ENCODE measurements at regions not wholly inside any gene's neighbourhood (a gene's known extent, or its start where the extent isn't known, plus 50 kb on each side); places are given as distances from the start of the nearest gene placed in this dataset.

DNA sequence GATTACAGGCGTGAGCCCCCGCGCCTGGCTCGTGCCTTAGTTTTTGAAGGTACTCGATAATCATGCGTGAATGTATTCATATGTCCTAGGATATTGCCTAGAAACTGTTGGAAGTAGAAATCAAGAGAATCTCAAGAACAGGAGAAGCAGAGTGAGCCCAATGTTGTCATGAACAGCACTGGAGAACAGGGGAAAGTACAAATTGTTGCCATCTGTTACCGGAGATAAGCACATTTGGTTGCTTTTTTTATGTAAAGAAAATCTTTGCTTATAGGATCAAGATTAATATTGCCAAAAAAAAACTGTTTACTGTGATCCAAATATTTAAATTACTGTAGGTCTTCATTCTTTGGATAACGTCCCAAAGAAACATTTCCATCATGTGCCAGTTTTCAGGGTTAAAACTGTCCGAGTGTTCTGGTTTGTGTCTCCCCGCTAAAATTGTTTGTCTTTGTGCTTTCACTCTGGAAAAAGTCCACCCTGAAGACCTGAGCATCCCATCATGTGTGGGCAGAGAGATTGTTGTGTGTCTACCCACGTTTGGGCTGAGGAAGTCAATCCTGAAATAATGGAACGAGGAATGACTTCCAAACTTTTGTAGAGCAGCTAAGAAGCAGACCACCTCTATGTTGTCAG lies 95.7 kb upstream of the CELF2 start:
- CTCF ChIA-PET: no interaction called here
- H3K4me1 Mint-ChIP-seq (ENCODE audit: low read depth, unreplicated experiment): no peaks in the 10 kb centered on the region
- H3K9me3 ChIP-seq: 0 out of 2 replicates have a peak, but pooled peaks cover 3% of the 10 kb centered on the region
- H3K9me3 Mint-ChIP-seq (ENCODE audit: unreplicated experiment): peaks cover 12% of the 10 kb centered on the region
- no TSS peak for BruUV-seq (replicated peaks)
- no peaks in the 10 kb centered on the region for H3K36me3 Mint-ChIP-seq (ENCODE audit: insufficient read depth, unreplicated experiment)
- peaks cover 27% of the 10 kb centered on the region for H3K27me3 Mint-ChIP-seq (ENCODE audit: insufficient read depth, unreplicated experiment)
- H3K27me3 ChIP-seq (replicated peaks; ENCODE audit: control insufficient read depth, insufficient read depth, low read length): no peaks in the 10 kb centered on the region
- DNase-seq: no peak
- H3K36me3 ChIP-seq (ENCODE audit: control insufficient read depth, insufficient read depth, low read length): no peaks in the 10 kb centered on the region
- no peak overlapping the region for H3K4me3 ChIP-seq (ENCODE audit: low read depth, low read length)
- no peaks in the 10 kb centered on the region; the same call in 1 of the 2 replicates for H3K4me1 ChIP-seq
- TF ChIP-seq, protein P1, sequence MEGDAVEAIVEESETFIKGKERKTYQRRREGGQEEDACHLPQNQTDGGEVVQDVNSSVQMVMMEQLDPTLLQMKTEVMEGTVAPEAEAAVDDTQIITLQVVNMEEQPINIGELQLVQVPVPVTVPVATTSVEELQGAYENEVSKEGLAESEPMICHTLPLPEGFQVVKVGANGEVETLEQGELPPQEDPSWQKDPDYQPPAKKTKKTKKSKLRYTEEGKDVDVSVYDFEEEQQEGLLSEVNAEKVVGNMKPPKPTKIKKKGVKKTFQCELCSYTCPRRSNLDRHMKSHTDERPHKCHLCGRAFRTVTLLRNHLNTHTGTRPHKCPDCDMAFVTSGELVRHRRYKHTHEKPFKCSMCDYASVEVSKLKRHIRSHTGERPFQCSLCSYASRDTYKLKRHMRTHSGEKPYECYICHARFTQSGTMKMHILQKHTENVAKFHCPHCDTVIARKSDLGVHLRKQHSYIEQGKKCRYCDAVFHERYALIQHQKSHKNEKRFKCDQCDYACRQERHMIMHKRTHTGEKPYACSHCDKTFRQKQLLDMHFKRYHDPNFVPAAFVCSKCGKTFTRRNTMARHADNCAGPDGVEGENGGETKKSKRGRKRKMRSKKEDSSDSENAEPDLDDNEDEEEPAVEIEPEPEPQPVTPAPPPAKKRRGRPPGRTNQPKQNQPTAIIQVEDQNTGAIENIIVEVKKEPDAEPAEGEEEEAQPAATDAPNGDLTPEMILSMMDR (IDR thresholded peaks at IDR 0.05; ENCODE audit: insufficient read depth in 1 of 2, low read depth in 1 of 2, low read length in 1 of 2, severe bottlenecking in 1 of 2, unreplicated experiment in 1 of 2): no peak
- POLR2A ChIA-PET: no interaction called here
- H3K27ac Mint-ChIP-seq (ENCODE audit: unreplicated experiment): no peak overlapping the region
- H3K4me3 Mint-ChIP-seq (ENCODE audit: unreplicated experiment): no peak overlapping the region
- intact Hi-C loops (cut with micrococcal nuclease; ENCODE audit: unreplicated experiment): no loop called here

DNA sequence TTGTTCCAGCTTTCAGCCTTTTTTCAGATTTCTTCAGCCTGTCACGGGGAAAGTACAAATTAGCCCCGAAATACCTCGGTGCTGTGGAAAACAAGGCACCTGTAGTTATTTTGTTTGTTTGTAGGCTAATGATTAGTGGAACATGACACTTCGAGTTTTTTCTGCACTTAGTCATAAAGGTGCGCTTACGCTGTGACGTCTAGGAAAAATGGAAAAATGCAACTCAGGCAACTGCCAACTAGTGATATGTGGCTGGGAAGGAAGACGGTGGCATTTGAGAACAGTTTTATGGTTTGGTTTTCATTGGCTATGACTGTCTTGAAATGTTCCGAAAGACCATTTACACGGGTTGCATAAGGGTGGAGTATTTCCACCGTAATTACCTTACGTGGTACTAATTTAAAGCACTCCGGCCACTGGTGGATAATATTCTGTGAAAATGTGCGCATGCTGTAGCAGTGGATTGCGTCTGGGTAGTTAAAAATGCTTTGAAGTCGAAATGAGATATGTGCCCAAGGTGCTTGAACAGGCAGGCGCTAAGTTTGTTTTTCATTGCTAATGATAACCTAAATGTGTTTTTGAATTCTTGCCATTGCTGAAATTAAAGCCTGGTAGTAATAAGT lies 94.5 kb upstream of the CELF2 start:
- no peaks in the 10 kb centered on the region; the same call in 1 of the 2 replicates for H3K4me1 ChIP-seq
- intact Hi-C loops (cut with micrococcal nuclease; ENCODE audit: unreplicated experiment): no loop called here
- H3K27ac Mint-ChIP-seq (ENCODE audit: unreplicated experiment): no peak overlapping the region
- no peaks in the 10 kb centered on the region for H3K36me3 ChIP-seq (ENCODE audit: control insufficient read depth, insufficient read depth, low read length)
- DNase-seq: no peak
- H3K9me3 Mint-ChIP-seq (ENCODE audit: unreplicated experiment): peaks cover 14% of the 10 kb centered on the region
- H3K4me3 ChIP-seq (ENCODE audit: low read depth, low read length): no peak overlapping the region
- ChIA-PET POLR2A (no interaction called here), CTCF (no interaction called here)
- no TSS peak for BruUV-seq (replicated peaks)
- 0 out of 2 replicates have a peak, but pooled peaks cover 3% of the 10 kb centered on the region for H3K9me3 ChIP-seq
- H3K4me1 Mint-ChIP-seq (ENCODE audit: low read depth, unreplicated experiment): no peaks in the 10 kb centered on the region
- TF ChIP-seq, protein P1 (IDR thresholded peaks at IDR 0.05; ENCODE audit: insufficient read depth in 1 of 2, low read depth in 1 of 2, low read length in 1 of 2, severe bottlenecking in 1 of 2, unreplicated experiment in 1 of 2): no peak
- H3K4me3 Mint-ChIP-seq (ENCODE audit: unreplicated experiment): no peak overlapping the region
- no peaks in the 10 kb centered on the region for H3K27me3 ChIP-seq (replicated peaks; ENCODE audit: control insufficient read depth, insufficient read depth, low read length)
- no peaks in the 10 kb centered on the region for H3K36me3 Mint-ChIP-seq (ENCODE audit: insufficient read depth, unreplicated experiment)
- H3K27me3 Mint-ChIP-seq (ENCODE audit: insufficient read depth, unreplicated experiment): peaks cover 33% of the 10 kb centered on the region

DNA sequence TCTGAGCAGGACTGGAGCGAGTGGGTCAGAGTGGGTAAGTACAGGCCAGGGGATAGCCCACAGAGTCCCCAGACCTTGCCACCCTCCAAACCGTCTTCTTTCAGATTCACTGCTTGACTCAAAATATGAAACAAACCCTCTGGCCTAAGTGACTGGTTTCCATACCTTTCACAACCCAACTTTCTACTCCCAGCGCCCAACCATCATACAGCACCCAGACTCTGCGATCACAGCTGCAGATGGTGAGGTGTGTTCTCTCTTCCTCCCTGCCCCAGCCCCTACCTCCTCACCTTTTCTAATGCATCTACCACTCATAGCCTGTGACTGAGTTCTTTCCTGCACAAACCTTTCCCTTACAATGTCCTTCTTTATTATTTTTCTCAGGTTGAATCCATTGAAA lies 92.0 kb upstream of the CELF2 start:
- ChIA-PET CTCF (no interaction called here), POLR2A (no interaction called here)
- TF ChIP-seq, protein P1 (IDR thresholded peaks at IDR 0.05; ENCODE audit: insufficient read depth in 1 of 2, low read depth in 1 of 2, low read length in 1 of 2, severe bottlenecking in 1 of 2, unreplicated experiment in 1 of 2): no peak
- Histone ChIP-seq H3K27me3 (replicated peaks; ENCODE audit: control insufficient read depth, insufficient read depth, low read length) (no peaks in the 10 kb centered on the region), H3K4me1 (no peaks in the 10 kb centered on the region; the same call in 1 of the 2 replicates), H3K36me3 (ENCODE audit: control insufficient read depth, insufficient read depth, low read length) (no peaks in the 10 kb centered on the region), H3K9me3 (0 out of 2 replicates have a peak, but pooled peaks cover 3% of the 10 kb centered on the region), H3K4me3 (ENCODE audit: low read depth, low read length) (no peak overlapping the region)
- peaks cover 14% of the 10 kb centered on the region for H3K9me3 Mint-ChIP-seq (ENCODE audit: unreplicated experiment)
- H3K4me3 Mint-ChIP-seq (ENCODE audit: unreplicated experiment): no peak overlapping the region
- peaks cover 31% of the 10 kb centered on the region for H3K27me3 Mint-ChIP-seq (ENCODE audit: insufficient read depth, unreplicated experiment)
- intact Hi-C loops (cut with micrococcal nuclease; ENCODE audit: unreplicated experiment): no loop called here
- BruUV-seq (replicated peaks): no TSS peak
- DNase-seq: no peak
- H3K36me3 Mint-ChIP-seq (ENCODE audit: insufficient read depth, unreplicated experiment): no peaks in the 10 kb centered on the region
- no peak overlapping the region for H3K27ac Mint-ChIP-seq (ENCODE audit: unreplicated experiment)
- H3K4me1 Mint-ChIP-seq (ENCODE audit: low read depth, unreplicated experiment): no peaks in the 10 kb centered on the region
